WTC11 (cell line): ENCODE measurements at regions not wholly inside any gene's neighbourhood (a gene's known extent, or its start where the extent isn't known, plus 50 kb on each side); places are given as distances from the start of the nearest gene placed in this dataset.

Experiments used
- CTCF ChIP-seq: fragments of 200-600 bp; IDR thresholded peaks from 2 replicates; pipeline ENCODE4 v1.8.0; 2022; ENCODE audit warnings: antibody characterized with exemption
- ELF4 ChIP-seq: sonication (generic); formaldehyde crosslinking; IDR thresholded peaks from 2 replicates; pipeline ENCODE4 v1.8.1; 2022; ENCODE audit warnings: low read depth, mild to moderate bottlenecking, moderate library complexity, missing genetic modification reagents
- MYBL2 ChIP-seq: sonication (generic); formaldehyde crosslinking; IDR thresholded peaks from 2 replicates; pipeline ENCODE4 v1.8.1; 2023; ENCODE audit warnings: mild to moderate bottlenecking, moderate library complexity, missing genetic modification reagents
- NR2C2 ChIP-seq: sonication (generic); formaldehyde crosslinking; IDR thresholded peaks from 2 replicates; pipeline ENCODE4 v1.8.0; 2022; ENCODE audit warnings: mild to moderate bottlenecking, missing genetic modification reagents
- TCF7 ChIP-seq: sonication (generic); formaldehyde crosslinking; IDR thresholded peaks from 2 replicates; pipeline ENCODE4 v1.8.0; 2022; ENCODE audit warnings: mild to moderate bottlenecking, low read depth, missing genetic modification reagents, moderate library complexity
- TEAD4 ChIP-seq: sonication (generic); formaldehyde crosslinking; IDR thresholded peaks from 2 replicates; pipeline ENCODE4 v1.8.0; 2022; ENCODE audit warnings: mild to moderate bottlenecking, missing genetic modification reagents
- USF2 ChIP-seq: sonication (generic); formaldehyde crosslinking; IDR thresholded peaks from 2 replicates; pipeline ENCODE4 v1.8.1; 2023; ENCODE audit warnings: mild to moderate bottlenecking, missing genetic modification reagents, moderate library complexity
- ZBTB43 ChIP-seq: sonication (generic); formaldehyde crosslinking; IDR thresholded peaks from 2 replicates; pipeline ENCODE4 v1.8.1; 2023; ENCODE audit warnings: mild to moderate bottlenecking, missing genetic modification reagents
- ZNF121 ChIP-seq: sonication (generic); formaldehyde crosslinking; IDR thresholded peaks from 2 replicates; pipeline ENCODE4 v1.8.0; 2023; ENCODE audit warnings: missing genetic modification reagents
- ZNF263 ChIP-seq: sonication (generic); formaldehyde crosslinking; IDR thresholded peaks from 2 replicates; pipeline ENCODE4 v1.8.1; 2022; ENCODE audit warnings: low read depth, mild to moderate bottlenecking, moderate library complexity, missing genetic modification reagents
- ZNF317 ChIP-seq: sonication (generic); formaldehyde crosslinking; IDR thresholded peaks from 2 replicates; pipeline ENCODE4 v1.8.1; 2023; ENCODE audit warnings: low read depth, mild to moderate bottlenecking, moderate library complexity, missing genetic modification reagents, borderline replicate concordance
- ZNF512 ChIP-seq: sonication (generic); formaldehyde crosslinking; IDR thresholded peaks from 2 replicates; pipeline ENCODE4 v1.8.1; 2022; ENCODE audit warnings: missing genetic modification reagents, borderline replicate concordance

- TF ChIP-seq CTCF = no peak
- no peak for TF ChIP-seq ZNF263
- TF ChIP-seq USF2 = no peak
- no peak for TF ChIP-seq MYBL2 (CRISPR knock-in tag)
- no peak for TF ChIP-seq ZNF317 (CRISPR knock-in tag)
- no peak for TF ChIP-seq ZNF121 (CRISPR knock-in tag)
- no peak for TF ChIP-seq ZNF512 (CRISPR knock-in tag)
- TF ChIP-seq TEAD4 (CRISPR knock-in tag) = no peak
- no peak for TF ChIP-seq ELF4
- TF ChIP-seq NR2C2 (CRISPR knock-in tag) = no peak
- no peak for TF ChIP-seq ZBTB43 (CRISPR knock-in tag)
- TF ChIP-seq TCF7 (CRISPR knock-in tag) = no peak
Observed at GRCh38 chr12:92431146-92431545, 271.6 kb upstream of the PLEKHG7 start.
